Fibroblast of skin of right quadriceps (primary cell): ENCODE measurements at regions not wholly inside any gene's neighbourhood (a gene's known extent, or its start where the extent isn't known, plus 50 kb on each side); places are given as distances from the start of the nearest gene placed in this dataset.
A peak's percentile ranks its signal among the peaks of the same experiment; 100 is the strongest.
"Not testable (repeated sequence)": the region's sequence is repeated elsewhere in the genome, so short reads cannot be mapped to it uniquely, and the experiment has no call there.

Experiments used
- DNase-seq: peaks from one replicate; pipeline ENCODE4 v3.0.0-alpha.2; 2013

- DNase-seq, result peak; percentile 54
Observed at GRCh38 chr5:98519571-98519970, 253.9 kb upstream of the RGMB start.

GRCh38 chr5:98521821-98522220 lies 251.6 kb upstream of the RGMB start:
- no peak for DNase-seq

- no peak for DNase-seq
Observed at GRCh38 chr5:98524773-98525172, 248.7 kb upstream of the RGMB start.

- no peak for DNase-seq
Observed at GRCh38 chr5:98527846-98528245, 245.6 kb upstream of the RGMB start.

- DNase-seq, result no peak
Observed at GRCh38 chr5:98529321-98529720, 244.1 kb upstream of the RGMB start.

GRCh38 chr5:98530224-98530623 lies 243.2 kb upstream of the RGMB start:
- no peak for DNase-seq

- DNase-seq, result no peak
Observed at GRCh38 chr5:98535901-98536300, 237.6 kb upstream of the RGMB start.

GRCh38 chr5:98540056-98540455 lies 233.4 kb upstream of the RGMB start:
- DNase-seq, result peak; percentile 25

GRCh38 chr5:98541641-98542040 lies 231.8 kb upstream of the RGMB start:
- no peak for DNase-seq

GRCh38 chr5:98543490-98543889 lies 230.0 kb upstream of the RGMB start:
- DNase-seq, result no peak

GRCh38 chr5:98546924-98547323 lies 226.5 kb upstream of the RGMB start:
- not testable (repeated sequence) for DNase-seq

GRCh38 chr5:98556712-98557111 lies 216.8 kb upstream of the RGMB start:
- peak; percentile 53 for DNase-seq

GRCh38 chr5:98557916-98558315 lies 215.5 kb upstream of the RGMB start:
- peak; percentile 16 for DNase-seq

- DNase-seq, result no peak
Observed at GRCh38 chr5:98563885-98564653, 209.4 kb upstream of the RGMB start.

GRCh38 chr5:98564836-98565235 lies 208.6 kb upstream of the RGMB start:
- DNase-seq, result peak; percentile 51

- DNase-seq, result peak; percentile 27
Observed at GRCh38 chr5:98568336-98568735, 205.1 kb upstream of the RGMB start.

- DNase-seq, result no peak
Observed at GRCh38 chr5:98569288-98569687, 204.2 kb upstream of the RGMB start.

GRCh38 chr5:98570010-98570409 lies 203.5 kb upstream of the RGMB start:
- peak; percentile 59 for DNase-seq

- peak; percentile 68 for DNase-seq
Observed at GRCh38 chr5:98570661-98571191, 202.7 kb upstream of the RGMB start.

GRCh38 chr5:98573834-98574320 lies 199.6 kb upstream of the RGMB start:
- DNase-seq, result no peak

GRCh38 chr5:98576275-98576674 lies 197.2 kb upstream of the RGMB start:
- no peak for DNase-seq

- DNase-seq, result no peak
Observed at GRCh38 chr5:98578438-98578837, 195.0 kb upstream of the RGMB start.

GRCh38 chr5:98581112-98581997 lies 192.1 kb upstream of the RGMB start:
- DNase-seq, result peak; percentile 83

GRCh38 chr5:98583586-98583985 lies 189.9 kb upstream of the RGMB start:
- no peak for DNase-seq
